ENCODE measurements at regions not wholly inside any gene's neighbourhood (a gene's known extent, or its start where the extent isn't known, plus 50 kb on each side); places are given as distances from the start of the nearest gene placed in this dataset.

GRCh38 chr11:70731271-70732022 lies 333.1 kb downstream of the CTTN start:
- no peaks in the 10 kb centered on the region for H3K9me3 Mint-ChIP-seq
- DNase-seq (no peak), ATAC-seq (replicated peaks) (no peak)
- no peak overlapping the region for H3K27ac Mint-ChIP-seq
- no peaks in the 10 kb centered on the region for H3K36me3 Mint-ChIP-seq (ENCODE audit: insufficient read depth)
- peaks cover 11 to 17% of the 10 kb centered on the region in 2 donors for H3K27me3 Mint-ChIP-seq
- H3K4me3 Mint-ChIP-seq = no peak overlapping the region
- H3K4me1 Mint-ChIP-seq (ENCODE audit: low read depth in 2 of 2) = no peaks in the 10 kb centered on the region

GRCh38 chr11:70732023-70732880 lies 333.9 kb downstream of the CTTN start:
- DNase-seq (no peak), ATAC-seq (replicated peaks) (no peak)
- no peaks in the 10 kb centered on the region for H3K9me3 Mint-ChIP-seq
- no peak overlapping the region for H3K4me3 Mint-ChIP-seq
- no peaks in the 10 kb centered on the region for H3K4me1 Mint-ChIP-seq (ENCODE audit: low read depth in 2 of 2)
- H3K36me3 Mint-ChIP-seq (ENCODE audit: insufficient read depth) = no peaks in the 10 kb centered on the region
- no peak overlapping the region for H3K27ac Mint-ChIP-seq
- H3K27me3 Mint-ChIP-seq = peaks cover 11 to 20% of the 10 kb centered on the region in 2 donors

DNA sequence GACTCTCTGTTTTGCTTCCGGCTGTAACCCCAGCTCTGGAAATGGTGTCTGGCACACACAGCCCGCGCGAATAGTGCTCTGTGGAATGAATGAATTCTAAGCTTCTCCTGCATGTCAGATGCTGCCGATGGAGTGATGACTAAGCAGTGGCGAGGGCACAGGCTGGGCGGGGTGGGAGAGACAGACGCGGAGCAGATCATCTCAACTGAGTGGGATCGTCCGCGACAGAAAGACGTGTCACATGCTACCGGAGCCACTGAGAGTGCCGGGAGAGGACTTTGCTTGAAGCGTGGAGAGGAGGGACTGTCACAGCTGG lies 334.5 kb downstream of the CTTN start:
- Mint-ChIP-seq H3K9me3 (no peaks in the 10 kb centered on the region), H3K27ac (no peak overlapping the region), H3K4me1 (ENCODE audit: low read depth in 2 of 2) (no peaks in the 10 kb centered on the region), H3K27me3 (peaks cover 16 to 26% of the 10 kb centered on the region in 2 donors), H3K36me3 (ENCODE audit: insufficient read depth) (no peaks in the 10 kb centered on the region), H3K4me3 (no peak overlapping the region)
- DNase-seq = no peak
- no peak for ATAC-seq (replicated peaks)

DNA sequence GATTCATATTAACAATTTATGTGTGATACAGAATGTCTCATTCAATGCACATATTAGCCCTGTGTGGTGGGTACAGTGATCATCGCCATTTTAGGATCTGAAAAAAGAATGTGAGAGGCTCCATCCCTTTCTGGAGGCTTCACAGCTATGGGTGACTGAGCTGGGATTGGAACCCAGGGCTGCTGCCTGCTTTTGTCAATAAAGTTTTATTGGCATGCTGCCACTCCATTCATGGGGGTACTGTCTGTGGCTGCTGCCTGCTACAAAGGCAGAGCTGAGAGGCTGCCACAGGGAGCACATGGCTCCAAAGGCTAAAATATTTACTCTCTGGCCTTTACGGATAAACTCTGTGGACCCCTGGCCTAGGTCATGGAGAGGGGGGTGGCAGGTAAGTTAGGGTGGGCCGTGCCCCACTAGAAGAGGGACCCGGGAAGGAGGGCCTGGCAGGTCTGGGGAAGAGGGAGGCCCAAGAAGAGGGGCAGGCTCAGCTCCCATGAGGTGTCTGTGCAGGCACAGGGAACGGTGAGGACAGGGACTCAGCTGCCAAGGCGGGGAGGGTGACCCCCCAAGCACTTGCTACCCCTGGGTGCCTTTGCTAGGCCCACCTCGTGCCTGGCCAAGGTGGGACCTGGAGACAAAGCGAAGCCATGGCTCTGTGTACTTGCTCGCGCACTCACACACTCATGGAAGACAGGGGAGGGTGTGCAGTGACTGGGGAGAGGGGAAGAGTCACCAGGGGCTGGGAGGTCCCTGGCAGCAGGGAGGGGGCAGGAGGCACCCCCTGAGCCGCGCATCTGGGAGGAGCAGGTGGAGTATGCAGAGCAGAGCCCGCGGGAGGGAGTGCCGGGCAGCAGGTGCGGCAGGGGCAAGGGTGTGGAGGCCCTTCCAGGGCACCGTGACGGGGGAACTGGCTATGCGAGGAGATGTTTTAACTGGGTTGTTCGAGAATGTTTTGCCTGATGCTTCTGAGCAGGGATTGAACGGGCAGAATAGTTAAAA lies 335.3 kb downstream of the CTTN start:
- ATAC-seq (replicated peaks) = no peak

DNA sequence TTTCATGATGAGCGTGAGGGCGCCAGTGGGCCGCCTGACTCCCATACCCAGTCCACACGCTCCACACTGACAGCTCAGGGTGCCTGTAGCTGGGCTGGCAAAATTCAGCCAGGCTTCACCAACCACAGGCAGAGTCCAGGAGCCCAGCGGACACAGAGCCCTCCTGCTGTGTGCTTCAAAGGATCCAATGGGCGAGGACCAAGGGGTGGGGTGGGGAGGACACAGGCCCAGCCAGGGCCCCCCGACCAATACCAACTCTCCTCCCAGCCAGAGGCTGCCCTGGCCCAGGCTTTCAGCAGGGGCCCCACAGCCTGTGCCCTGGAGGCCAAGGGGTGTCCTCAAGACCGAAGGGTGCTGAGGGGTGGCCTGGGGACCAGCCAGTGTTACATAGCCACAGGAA lies 336.1 kb downstream of the CTTN start:
- Mint-ChIP-seq H3K27ac (no peak overlapping the region), H3K27me3 (peaks cover 16 to 30% of the 10 kb centered on the region in 2 donors), H3K4me1 (ENCODE audit: low read depth in 2 of 2) (no peaks in the 10 kb centered on the region), H3K9me3 (no peaks in the 10 kb centered on the region), H3K36me3 (ENCODE audit: insufficient read depth) (no peaks in the 10 kb centered on the region), H3K4me3 (no peak overlapping the region)
- DNase-seq = no peak
- no peak for ATAC-seq (replicated peaks)

More for the DNA sequence above, 335.3 kb downstream of the CTTN start:
- H3K9me3 Mint-ChIP-seq = no peaks in the 10 kb centered on the region
- no peak overlapping the region for H3K27ac Mint-ChIP-seq
- no peak overlapping the region for H3K4me3 Mint-ChIP-seq
- no peak for DNase-seq
- peaks cover 16 to 26% of the 10 kb centered on the region in 2 donors for H3K27me3 Mint-ChIP-seq
- no peaks in the 10 kb centered on the region for H3K4me1 Mint-ChIP-seq (ENCODE audit: low read depth in 2 of 2)
- no peaks in the 10 kb centered on the region for H3K36me3 Mint-ChIP-seq (ENCODE audit: insufficient read depth)

- H3K27ac Mint-ChIP-seq = no peak overlapping the region
- H3K4me1 Mint-ChIP-seq (ENCODE audit: low read depth in 2 of 2) = no peaks in the 10 kb centered on the region
- DNase-seq (no peak), ATAC-seq (replicated peaks) (no peak)
- H3K27me3 Mint-ChIP-seq = peaks cover 16 to 32% of the 10 kb centered on the region in 2 donors
- no peak overlapping the region for H3K4me3 Mint-ChIP-seq
- no peaks in the 10 kb centered on the region for H3K36me3 Mint-ChIP-seq (ENCODE audit: insufficient read depth)
- H3K9me3 Mint-ChIP-seq = no peaks in the 10 kb centered on the region
Measured at GRCh38 chr11:70734911-70735310, 336.6 kb downstream of the CTTN start.

- ATAC-seq (replicated peaks) (no peak), DNase-seq (no peak)
- Mint-ChIP-seq H3K27ac (no peak overlapping the region), H3K4me1 (ENCODE audit: low read depth in 2 of 2) (no peaks in the 10 kb centered on the region), H3K9me3 (no peaks in the 10 kb centered on the region), H3K36me3 (ENCODE audit: insufficient read depth) (no peaks in the 10 kb centered on the region), H3K4me3 (no peak overlapping the region), H3K27me3 (peaks cover 16 to 32% of the 10 kb centered on the region in 2 donors)
Measured at GRCh38 chr11:70735976-70736375, 337.6 kb downstream of the CTTN start.

GRCh38 chr11:70736461-70736860 lies 338.1 kb downstream of the CTTN start:
- Mint-ChIP-seq H3K27me3 (peaks cover 16 to 33% of the 10 kb centered on the region in 2 donors), H3K36me3 (ENCODE audit: insufficient read depth) (no peaks in the 10 kb centered on the region), H3K27ac (no peak overlapping the region), H3K4me3 (no peak overlapping the region), H3K4me1 (ENCODE audit: low read depth in 2 of 2) (no peaks in the 10 kb centered on the region), H3K9me3 (no peaks in the 10 kb centered on the region)
- DNase-seq = no peak
- ATAC-seq (replicated peaks) = no peak

- peaks cover 16 to 40% of the 10 kb centered on the region in 2 donors for H3K27me3 Mint-ChIP-seq
- ATAC-seq (replicated peaks) (no peak), DNase-seq (no peak)
- no peak overlapping the region for H3K27ac Mint-ChIP-seq
- no peaks in the 10 kb centered on the region for H3K36me3 Mint-ChIP-seq (ENCODE audit: insufficient read depth)
- no peak overlapping the region for H3K4me3 Mint-ChIP-seq
- no peaks in the 10 kb centered on the region for H3K9me3 Mint-ChIP-seq
- H3K4me1 Mint-ChIP-seq (ENCODE audit: low read depth in 2 of 2) = no peaks in the 10 kb centered on the region
Measured at GRCh38 chr11:70736937-70737640, 338.8 kb downstream of the CTTN start.

- no peak overlapping the region for H3K4me3 Mint-ChIP-seq
Measured at GRCh38 chr11:70737816-70738630, 339.7 kb downstream of the CTTN start.

DNA sequence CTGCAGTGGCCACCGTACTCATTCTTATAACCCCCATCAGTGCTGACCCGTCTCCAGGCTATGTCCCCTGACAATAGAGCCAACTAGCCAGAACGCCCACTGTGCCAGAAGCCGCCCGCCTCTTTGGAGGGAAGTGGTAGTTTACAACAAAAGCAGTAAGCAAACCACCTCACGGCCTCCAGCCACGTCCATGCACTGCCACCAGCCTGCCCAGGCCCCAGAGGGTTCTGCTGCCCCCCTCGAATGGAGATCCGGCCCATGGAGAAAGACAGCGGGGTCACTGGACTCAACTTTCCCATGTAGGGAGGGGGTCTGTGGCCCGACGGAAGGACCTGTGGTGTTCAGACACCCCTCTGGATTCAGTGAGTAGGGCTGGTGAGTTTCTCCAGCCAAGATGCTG lies 340.3 kb downstream of the CTTN start:
- H3K36me3 Mint-ChIP-seq (ENCODE audit: insufficient read depth) = no peaks in the 10 kb centered on the region

More at GRCh38 chr11:70737816-70738630, 339.7 kb downstream of the CTTN start:
- Mint-ChIP-seq H3K36me3 (ENCODE audit: insufficient read depth) (no peaks in the 10 kb centered on the region), H3K4me1 (ENCODE audit: low read depth in 2 of 2) (no peaks in the 10 kb centered on the region), H3K27me3 (peaks cover 25 to 49% of the 10 kb centered on the region in 2 donors), H3K9me3 (no peaks in the 10 kb centered on the region), H3K27ac (no peak overlapping the region)
- ATAC-seq (replicated peaks) = no peak
- DNase-seq = no peak

DNA sequence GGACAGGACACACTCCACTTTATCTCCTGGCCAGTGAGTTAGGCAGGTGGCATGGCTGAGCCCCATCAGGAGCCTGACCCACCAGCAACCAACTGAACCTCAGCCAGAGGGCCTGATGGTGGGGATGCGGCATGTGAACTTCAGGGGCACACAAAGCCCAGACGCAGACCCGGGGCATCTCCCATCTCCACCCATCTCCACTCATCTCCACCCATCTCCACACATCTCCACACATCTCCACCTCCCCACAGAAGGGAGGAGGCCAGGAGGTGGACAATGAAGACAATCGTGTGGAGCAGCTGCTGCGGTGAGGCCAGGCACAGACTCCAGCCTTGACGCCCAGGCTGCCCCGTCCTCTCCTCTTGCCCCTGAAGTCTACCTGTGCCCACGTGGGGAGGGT lies 340.8 kb downstream of the CTTN start:
- Mint-ChIP-seq H3K9me3 (no peaks in the 10 kb centered on the region), H3K4me3 (no peak overlapping the region), H3K27ac (no peak overlapping the region), H3K4me1 (ENCODE audit: low read depth in 2 of 2) (no peaks in the 10 kb centered on the region), H3K36me3 (ENCODE audit: insufficient read depth) (no peaks in the 10 kb centered on the region), H3K27me3 (peaks cover 20 to 60% of the 10 kb centered on the region in 2 donors)
- ATAC-seq (replicated peaks) (no peak), DNase-seq (no peak)

More for the DNA sequence above, 340.3 kb downstream of the CTTN start:
- DNase-seq (no peak), ATAC-seq (replicated peaks) (no peak)
- Mint-ChIP-seq H3K4me1 (ENCODE audit: low read depth in 2 of 2) (no peaks in the 10 kb centered on the region), H3K9me3 (no peaks in the 10 kb centered on the region), H3K27me3 (peaks cover 23 to 55% of the 10 kb centered on the region in 2 donors), H3K4me3 (no peak overlapping the region), H3K27ac (no peak overlapping the region)

All from effector memory CD8-positive, alpha-beta T cell (primary cell).